Vagina (tissue), 2 donors: ENCODE measurements at regions not wholly inside any gene's neighbourhood (a gene's known extent, or its start where the extent isn't known, plus 50 kb on each side); places are given as distances from the start of the nearest gene placed in this dataset.

Source experiments
- DNase-seq, 2 donors: peaks; one replicate each; pipeline ENCODE4 v3.0.0-alpha.2; 2017; ENCODE audit errors: extremely low spot score in 2 of 2
- H3K27ac ChIP-seq: fragments of 200-600 bp; sonication (generic); one replicate; pipeline ENCODE4 v1.5.1; 2019
- H3K27me3 ChIP-seq: fragments of 200-600 bp; sonication (generic); one replicate; pipeline ENCODE4 v1.5.1; 2019
- H3K36me3 ChIP-seq, 2 donors: fragments of 200-600 bp; sonication (generic); one replicate each; pipeline ENCODE4 v1.5.1; 2017 to 2019
- H3K4me1 ChIP-seq: fragments of 200-600 bp; sonication (generic); one replicate; pipeline ENCODE4 v1.5.1; 2019
- H3K4me3 ChIP-seq, 2 donors: fragments of 200-600 bp; sonication (generic); 1 replicate in 1 of 2; 2 replicates in 1 of 2; pipeline ENCODE4 v1.5.1; 2016 to 2019
- H3K9me3 ChIP-seq: fragments of 200-600 bp; sonication (generic); one replicate; pipeline ENCODE4 v1.5.1; 2019
- POLR2A ChIP-seq, 2 donors: fragments of 450-650 bp; IDR thresholded peaks; one replicate each; pipeline ENCODE4 v1.6.1; 2017; ENCODE audit warnings: antibody characterized with exemption in 2 of 2, mild to moderate bottlenecking in 2 of 2, moderate library complexity in 2 of 2
- POLR2AphosphoS5 ChIP-seq, 2 donors: sonication (generic); formaldehyde crosslinking; IDR thresholded peaks; one replicate each; pipeline ENCODE4 v1.9.0; 2017; ENCODE audit warnings: antibody characterized with exemption in 2 of 2, mild to moderate bottlenecking in 2 of 2, low read depth in 1 of 2; ENCODE audit not compliant: insufficient read depth in 1 of 2
- intact Hi-C: fragments of 100-400 bp; cut with DNase I; formaldehyde crosslinking; loops from one replicate; pipeline ENCODE4 v1.15.1; 2023
- TF ChIP-seq, protein P1 (sequence below), 3 experiments: fragments of 450-650 bp in 2 of 3; fragments of 200-600 bp in 1 of 3; sonication (generic) in 1 of 3; IDR thresholded peaks; one replicate each; pipeline ENCODE4 v1.5.1; 2017 to 2019; ENCODE audit warnings: antibody characterized with exemption in 3 of 3, mild to moderate bottlenecking in 2 of 3, moderate library complexity in 2 of 3

DNA sequence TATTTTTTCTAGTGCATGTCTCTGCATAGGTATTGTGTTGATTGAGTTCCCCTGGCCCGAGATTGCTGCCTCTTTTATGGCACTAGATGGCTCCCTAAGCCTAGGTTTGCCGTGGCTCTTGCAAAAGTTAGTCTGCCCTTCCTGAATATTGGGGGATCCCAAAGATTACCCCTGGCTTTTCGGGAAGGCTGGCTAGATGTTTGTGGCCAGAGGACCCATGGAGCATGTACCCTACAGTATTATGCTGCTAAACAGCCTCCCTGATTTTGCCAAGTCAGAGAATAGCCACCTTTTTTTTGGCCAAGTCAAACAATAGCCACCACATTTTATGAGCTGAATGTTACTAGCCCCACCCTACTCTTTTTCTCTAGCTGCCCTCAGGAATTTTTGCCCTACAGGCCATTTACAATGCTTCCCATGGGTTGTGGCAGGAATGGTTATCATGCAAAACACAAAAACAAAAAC is 343.2 kb downstream of the OLFM3 start:
- no peak overlapping the region for H3K27ac ChIP-seq
- intact Hi-C loops, result no loop called here
- H3K4me1 ChIP-seq, result no peaks in the 10 kb centered on the region
- no peaks in the 10 kb centered on the region for H3K9me3 ChIP-seq
- TF ChIP-seq POLR2A (IDR thresholded peaks at IDR 0.05) (no peak), POLR2AphosphoS5 (IDR thresholded peaks at IDR 0.05; ENCODE audit: insufficient read depth in 1 of 2, low read depth in 1 of 2) (no peak)
- TF ChIP-seq, protein P1, sequence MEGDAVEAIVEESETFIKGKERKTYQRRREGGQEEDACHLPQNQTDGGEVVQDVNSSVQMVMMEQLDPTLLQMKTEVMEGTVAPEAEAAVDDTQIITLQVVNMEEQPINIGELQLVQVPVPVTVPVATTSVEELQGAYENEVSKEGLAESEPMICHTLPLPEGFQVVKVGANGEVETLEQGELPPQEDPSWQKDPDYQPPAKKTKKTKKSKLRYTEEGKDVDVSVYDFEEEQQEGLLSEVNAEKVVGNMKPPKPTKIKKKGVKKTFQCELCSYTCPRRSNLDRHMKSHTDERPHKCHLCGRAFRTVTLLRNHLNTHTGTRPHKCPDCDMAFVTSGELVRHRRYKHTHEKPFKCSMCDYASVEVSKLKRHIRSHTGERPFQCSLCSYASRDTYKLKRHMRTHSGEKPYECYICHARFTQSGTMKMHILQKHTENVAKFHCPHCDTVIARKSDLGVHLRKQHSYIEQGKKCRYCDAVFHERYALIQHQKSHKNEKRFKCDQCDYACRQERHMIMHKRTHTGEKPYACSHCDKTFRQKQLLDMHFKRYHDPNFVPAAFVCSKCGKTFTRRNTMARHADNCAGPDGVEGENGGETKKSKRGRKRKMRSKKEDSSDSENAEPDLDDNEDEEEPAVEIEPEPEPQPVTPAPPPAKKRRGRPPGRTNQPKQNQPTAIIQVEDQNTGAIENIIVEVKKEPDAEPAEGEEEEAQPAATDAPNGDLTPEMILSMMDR (IDR thresholded peaks at IDR 0.05), result no peak
- no peaks in the 10 kb centered on the region for H3K27me3 ChIP-seq
- no peaks in the 10 kb centered on the region for H3K36me3 ChIP-seq
- DNase-seq, result no peak
- no peak overlapping the region for H3K4me3 ChIP-seq

DNA sequence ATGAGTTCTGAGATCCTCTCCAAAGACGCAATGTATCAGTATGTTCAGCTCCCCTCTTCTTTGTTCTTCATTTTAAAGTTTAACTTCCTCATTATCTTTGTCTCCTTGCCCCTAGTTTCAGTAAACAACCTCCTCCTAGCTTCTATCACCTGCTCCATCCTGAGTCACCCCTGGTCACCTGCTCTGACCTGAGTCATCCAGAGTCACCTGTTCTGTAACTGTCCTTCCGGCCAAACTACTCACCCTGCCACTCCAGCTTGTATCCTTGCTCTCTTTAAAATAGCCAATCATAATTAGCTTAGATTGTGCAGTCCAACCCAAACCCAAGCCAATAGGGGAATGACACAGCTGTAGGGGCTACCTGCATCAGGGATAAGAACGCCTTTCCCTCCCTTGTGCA is 332.0 kb downstream of the OLFM3 start:
- H3K4me1 ChIP-seq, result no peaks in the 10 kb centered on the region
- intact Hi-C loops, result no loop called here
- DNase-seq, result no peak
- no peaks in the 10 kb centered on the region for H3K36me3 ChIP-seq
- no peaks in the 10 kb centered on the region for H3K27me3 ChIP-seq
- TF ChIP-seq, protein P1 (IDR thresholded peaks at IDR 0.05), result no peak
- TF ChIP-seq POLR2A (IDR thresholded peaks at IDR 0.05) (no peak), POLR2AphosphoS5 (IDR thresholded peaks at IDR 0.05; ENCODE audit: insufficient read depth in 1 of 2, low read depth in 1 of 2) (no peak)
- no peak overlapping the region for H3K27ac ChIP-seq
- H3K4me3 ChIP-seq, result no peak overlapping the region
- H3K9me3 ChIP-seq, result no peaks in the 10 kb centered on the region

DNA sequence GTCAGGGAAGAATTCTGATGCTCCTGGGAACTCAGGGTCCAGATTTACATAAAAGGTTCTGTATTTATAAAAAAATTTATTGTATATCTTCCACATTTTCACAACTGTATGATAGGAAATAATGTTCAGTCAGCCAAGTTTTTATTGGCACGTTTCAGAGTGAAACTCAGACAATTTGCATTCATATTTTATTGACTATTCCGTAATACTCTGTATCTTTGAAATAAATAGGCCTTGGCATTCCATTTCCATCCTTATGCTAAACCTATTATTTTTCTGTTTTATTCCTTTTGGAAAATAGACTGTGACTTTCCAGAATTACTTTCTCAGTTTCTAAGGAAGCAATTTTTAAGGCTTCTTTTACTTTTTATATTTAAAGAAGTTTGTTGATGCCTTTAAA is 329.0 kb downstream of the OLFM3 start:
- Histone ChIP-seq H3K36me3 (no peaks in the 10 kb centered on the region), H3K4me1 (no peaks in the 10 kb centered on the region), H3K9me3 (no peaks in the 10 kb centered on the region), H3K27me3 (no peaks in the 10 kb centered on the region), H3K4me3 (no peak overlapping the region), H3K27ac (no peak overlapping the region)
- intact Hi-C loops, result no loop called here
- TF ChIP-seq, protein P1 (IDR thresholded peaks at IDR 0.05), result no peak
- no peak for DNase-seq

DNA sequence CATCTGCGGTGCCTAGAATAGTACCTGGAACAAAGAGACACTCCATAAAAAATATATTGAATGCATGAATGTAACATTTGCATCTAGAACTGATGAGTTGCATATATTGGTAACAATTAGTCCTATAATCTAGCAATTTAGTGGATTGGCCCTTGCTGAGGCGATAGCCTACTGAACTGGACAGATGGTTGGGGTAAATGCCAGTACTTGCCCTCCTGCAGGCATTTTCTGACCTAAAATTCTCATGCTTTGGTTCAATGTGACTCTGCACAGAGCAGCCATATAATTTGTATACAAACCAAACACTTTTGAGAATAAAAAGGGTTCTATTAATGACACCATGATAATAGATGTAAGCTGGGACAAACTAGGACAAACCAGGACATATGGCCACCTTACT is 313.6 kb downstream of the OLFM3 start:
- H3K4me3 ChIP-seq, result no peak overlapping the region
- intact Hi-C loops, result no loop called here
- no peak overlapping the region for H3K27ac ChIP-seq
- H3K27me3 ChIP-seq, result no peaks in the 10 kb centered on the region
- no peaks in the 10 kb centered on the region for H3K4me1 ChIP-seq
- H3K36me3 ChIP-seq, result no peaks in the 10 kb centered on the region
- DNase-seq, result no peak
- H3K9me3 ChIP-seq, result no peaks in the 10 kb centered on the region
- no peak for TF ChIP-seq POLR2A (IDR thresholded peaks at IDR 0.05)
- no peak for TF ChIP-seq POLR2AphosphoS5 (IDR thresholded peaks at IDR 0.05; ENCODE audit: insufficient read depth in 1 of 2, low read depth in 1 of 2)
- TF ChIP-seq, protein P1 (IDR thresholded peaks at IDR 0.05), result no peak

DNA sequence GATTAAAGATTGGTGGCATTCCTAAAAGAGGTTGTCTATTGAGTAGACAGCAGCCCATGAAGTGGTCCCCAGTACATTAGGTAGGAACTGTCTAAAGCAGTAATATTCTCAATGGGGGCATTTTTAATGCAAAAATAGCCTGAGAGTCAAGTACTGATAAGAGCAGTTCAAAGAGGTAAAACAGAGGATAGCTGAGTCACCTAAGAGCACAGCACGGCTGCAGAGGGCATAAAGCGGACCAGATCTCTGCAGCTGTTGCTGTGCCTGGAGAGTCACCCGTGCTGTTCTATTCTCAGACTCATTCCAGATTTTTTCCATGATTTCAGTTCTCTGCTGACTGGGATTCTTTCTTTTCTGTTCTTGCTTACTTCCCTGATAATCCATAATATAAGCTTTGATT is 313.2 kb downstream of the OLFM3 start:
- no peak for TF ChIP-seq POLR2A (IDR thresholded peaks at IDR 0.05)
- TF ChIP-seq POLR2AphosphoS5 (IDR thresholded peaks at IDR 0.05; ENCODE audit: insufficient read depth in 1 of 2, low read depth in 1 of 2), result no peak
- TF ChIP-seq, protein P1 (IDR thresholded peaks at IDR 0.05), result no peak
- H3K4me1 ChIP-seq, result no peaks in the 10 kb centered on the region

More for the DNA sequence above, 313.2 kb downstream of the OLFM3 start:
- Histone ChIP-seq H3K36me3 (no peaks in the 10 kb centered on the region), H3K27ac (no peak overlapping the region), H3K27me3 (no peaks in the 10 kb centered on the region), H3K9me3 (no peaks in the 10 kb centered on the region), H3K4me3 (no peak overlapping the region)
- DNase-seq, result no peak
- intact Hi-C loops, result no loop called here
